ENCODE measurements at regions not wholly inside any gene's neighbourhood (a gene's known extent, or its start where the extent isn't known, plus 50 kb on each side); places are given as distances from the start of the nearest gene placed in this dataset.

DNA sequence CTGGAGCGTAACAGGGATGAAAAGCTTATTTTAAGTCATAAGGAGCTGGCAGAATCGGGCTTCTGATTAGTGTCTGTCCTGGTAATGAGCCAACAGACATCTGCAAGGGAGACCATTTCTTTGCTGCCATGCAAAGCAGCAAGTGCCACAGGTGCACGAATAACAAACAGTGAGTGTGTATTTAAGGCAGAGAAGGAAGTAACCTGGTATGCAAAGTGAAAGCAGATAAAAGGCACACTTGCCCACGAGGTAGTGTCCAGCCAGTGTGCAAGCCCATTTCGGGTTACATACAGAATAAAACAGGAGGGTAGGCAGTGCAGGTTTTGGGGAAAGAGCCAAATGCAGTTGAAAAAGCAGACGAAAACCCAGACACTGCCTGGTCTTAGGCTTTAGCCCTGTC is 1153.7 kb downstream of the SI start:
- TF ChIP-seq, protein P1, sequence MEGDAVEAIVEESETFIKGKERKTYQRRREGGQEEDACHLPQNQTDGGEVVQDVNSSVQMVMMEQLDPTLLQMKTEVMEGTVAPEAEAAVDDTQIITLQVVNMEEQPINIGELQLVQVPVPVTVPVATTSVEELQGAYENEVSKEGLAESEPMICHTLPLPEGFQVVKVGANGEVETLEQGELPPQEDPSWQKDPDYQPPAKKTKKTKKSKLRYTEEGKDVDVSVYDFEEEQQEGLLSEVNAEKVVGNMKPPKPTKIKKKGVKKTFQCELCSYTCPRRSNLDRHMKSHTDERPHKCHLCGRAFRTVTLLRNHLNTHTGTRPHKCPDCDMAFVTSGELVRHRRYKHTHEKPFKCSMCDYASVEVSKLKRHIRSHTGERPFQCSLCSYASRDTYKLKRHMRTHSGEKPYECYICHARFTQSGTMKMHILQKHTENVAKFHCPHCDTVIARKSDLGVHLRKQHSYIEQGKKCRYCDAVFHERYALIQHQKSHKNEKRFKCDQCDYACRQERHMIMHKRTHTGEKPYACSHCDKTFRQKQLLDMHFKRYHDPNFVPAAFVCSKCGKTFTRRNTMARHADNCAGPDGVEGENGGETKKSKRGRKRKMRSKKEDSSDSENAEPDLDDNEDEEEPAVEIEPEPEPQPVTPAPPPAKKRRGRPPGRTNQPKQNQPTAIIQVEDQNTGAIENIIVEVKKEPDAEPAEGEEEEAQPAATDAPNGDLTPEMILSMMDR (IDR thresholded peaks at IDR 0.05), result no peak
- no peak for TF ChIP-seq EZH2 (IDR thresholded peaks at IDR 0.05; ENCODE audit: borderline replicate concordance, insufficient read depth, low read depth, low read length, poor library complexity, severe bottlenecking)

Data from B cell (primary cell).